ENCODE measurements at regions not wholly inside any gene's neighbourhood (a gene's known extent, or its start where the extent isn't known, plus 50 kb on each side); places are given as distances from the start of the nearest gene placed in this dataset.
"Not testable (repeated sequence)": the region's sequence is repeated elsewhere in the genome, so short reads cannot be mapped to it uniquely, and the experiment has no call there.

GRCh38 chr15:45810201-45810600 is 175.4 kb downstream of the SQOR start:
- DNase-seq (ENCODE audit: low read depth in 2 of 2), result no peak

DNA sequence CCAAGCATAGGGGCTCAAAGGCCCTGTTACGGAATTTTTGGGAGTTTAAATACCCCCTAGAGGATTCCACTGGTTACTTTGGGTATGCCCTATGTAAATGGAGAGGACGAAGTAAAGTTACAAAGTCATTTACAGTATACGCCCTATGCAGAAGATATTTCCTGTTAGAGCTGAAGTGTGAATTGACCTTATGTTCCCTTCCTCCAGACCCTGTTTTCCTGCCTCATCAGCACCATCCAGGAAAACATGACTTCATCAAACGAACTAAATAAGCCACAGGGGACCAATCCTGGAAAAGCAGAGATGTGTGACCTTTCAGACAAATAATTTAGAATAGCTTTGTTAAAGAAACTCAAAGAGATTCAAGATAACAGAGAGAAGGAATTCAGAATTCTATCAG is 177.4 kb downstream of the SQOR start:
- DNase-seq (ENCODE audit: low read depth in 2 of 2), result no peak

GRCh38 chr15:45817578-45817977 is 182.7 kb downstream of the SQOR start:
- DNase-seq (ENCODE audit: low read depth in 2 of 2), result not testable (repeated sequence)

GRCh38 chr15:45821390-45821789 is 186.6 kb downstream of the SQOR start:
- no peak for DNase-seq (ENCODE audit: low read depth in 2 of 2)

DNA sequence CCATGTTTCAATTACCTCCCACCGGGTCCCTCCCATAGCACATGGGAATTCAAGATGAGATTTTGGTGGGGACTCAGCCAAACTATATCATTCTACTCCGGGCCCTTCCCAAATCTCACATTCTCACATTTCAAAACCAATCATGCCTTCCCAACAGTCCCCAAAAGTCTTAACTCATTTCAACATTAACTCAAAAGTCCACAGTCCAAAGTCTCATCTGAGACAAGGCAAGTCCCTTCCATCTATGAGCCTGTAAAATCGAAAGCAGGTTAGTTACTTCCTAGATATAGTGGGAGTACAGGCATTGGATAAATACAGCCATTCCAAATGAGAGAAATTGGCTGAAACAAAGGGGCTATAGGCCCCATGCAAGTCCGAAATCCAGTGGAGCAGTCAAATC is 188.1 kb downstream of the SQOR start:
- DNase-seq (ENCODE audit: low read depth in 2 of 2), result not testable (repeated sequence)

DNA sequence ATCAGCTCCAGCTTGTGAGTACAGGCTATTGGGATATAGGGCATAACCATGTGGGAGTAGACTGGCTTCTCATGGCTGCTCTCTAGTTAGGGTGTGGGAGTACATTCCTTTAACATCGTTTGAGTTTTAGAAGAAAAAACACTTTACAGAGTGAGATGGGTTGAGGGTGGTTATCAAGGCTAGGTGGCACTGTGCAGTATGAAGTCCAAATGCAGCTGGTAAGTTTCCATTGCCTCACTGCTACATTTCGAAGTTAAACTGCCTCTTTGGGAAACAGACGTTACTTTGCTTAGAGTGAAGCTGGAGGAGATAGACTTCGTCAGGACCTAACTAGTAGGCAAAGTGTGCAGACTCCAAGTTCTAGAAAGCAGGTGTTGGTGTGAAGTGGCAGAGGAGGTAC is 192.4 kb downstream of the SQOR start:
- no peak for DNase-seq (ENCODE audit: low read depth in 2 of 2)

- DNase-seq (ENCODE audit: low read depth in 2 of 2), result no peak
Measured at GRCh38 chr15:45827766-45828165, 192.9 kb downstream of the SQOR start.

GRCh38 chr15:45829336-45830153 is 194.7 kb downstream of the SQOR start:
- no peak for DNase-seq (ENCODE audit: low read depth in 2 of 2)

- DNase-seq (ENCODE audit: low read depth in 2 of 2), result no peak
Measured at GRCh38 chr15:45831787-45832186, 197.0 kb downstream of the SQOR start.

DNA sequence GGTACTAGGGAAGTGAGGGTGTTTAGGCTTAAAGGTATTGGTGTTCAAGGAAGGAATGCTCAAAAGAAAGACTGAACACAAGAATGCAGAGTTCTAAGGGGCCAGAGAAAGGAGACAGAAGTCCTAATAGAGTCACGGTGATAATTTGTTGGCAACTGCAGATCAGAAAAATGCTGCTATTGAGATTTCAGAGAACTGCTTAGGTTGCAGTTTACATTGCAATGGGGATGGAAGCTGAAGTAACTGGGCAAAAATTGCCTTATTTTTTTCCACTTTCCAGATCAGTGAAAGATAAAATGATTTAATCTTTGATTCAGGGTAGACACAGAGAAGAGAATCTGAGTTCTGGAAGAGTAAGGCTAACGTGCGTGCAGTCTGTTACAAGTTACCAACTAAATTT is 199.8 kb downstream of the SQOR start:
- no peak for DNase-seq (ENCODE audit: low read depth in 2 of 2)

- DNase-seq (ENCODE audit: low read depth in 2 of 2), result no peak
Measured at GRCh38 chr15:45842151-45842550, 207.3 kb downstream of the SQOR start.

- no peak for DNase-seq (ENCODE audit: low read depth in 2 of 2)
Measured at GRCh38 chr15:45847645-45848044, 212.8 kb downstream of the SQOR start.

GRCh38 chr15:45849136-45849535 is 214.3 kb downstream of the SQOR start:
- DNase-seq (ENCODE audit: low read depth in 2 of 2), result no peak

GRCh38 chr15:45854455-45855202 is 219.8 kb downstream of the SQOR start:
- no peak for DNase-seq (ENCODE audit: low read depth in 2 of 2)

DNA sequence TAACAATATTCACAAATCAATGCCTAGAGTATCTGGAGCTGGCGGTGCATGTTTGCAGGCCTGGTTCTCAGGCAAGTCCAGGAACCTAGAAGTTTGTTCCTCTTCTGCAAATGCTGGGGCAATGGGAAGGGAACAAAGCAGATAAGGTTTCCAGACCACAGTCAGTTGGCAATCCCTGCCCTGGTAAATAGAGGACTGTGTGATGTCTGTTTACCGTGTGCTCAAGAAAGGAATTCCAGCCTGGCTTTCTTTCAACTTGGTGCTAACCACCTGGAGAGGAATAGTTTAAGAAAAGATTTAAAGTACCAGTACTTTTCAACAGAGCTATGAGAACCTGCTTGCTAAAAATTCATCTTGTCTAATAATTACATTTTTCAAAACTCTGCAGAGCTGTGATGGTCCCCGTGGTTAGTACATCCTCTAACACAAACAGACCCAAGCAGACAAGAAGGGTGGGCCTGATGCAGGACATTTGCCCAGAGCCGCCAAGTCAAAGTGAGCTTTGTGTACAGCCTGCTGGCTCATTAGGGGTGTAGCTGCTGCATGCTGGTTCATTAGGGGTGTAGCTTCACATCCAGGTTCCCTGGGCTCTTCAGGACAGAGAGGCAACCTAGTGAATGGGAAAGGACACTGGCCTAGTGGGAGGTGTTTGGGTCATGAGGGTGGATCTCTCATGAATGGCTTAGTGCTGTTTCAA is 220.5 kb downstream of the SQOR start:
- no peak for DNase-seq (ENCODE audit: low read depth in 2 of 2)

GRCh38 chr15:45855907-45856579 is 221.2 kb downstream of the SQOR start:
- no peak for DNase-seq (ENCODE audit: low read depth in 2 of 2)

DNA sequence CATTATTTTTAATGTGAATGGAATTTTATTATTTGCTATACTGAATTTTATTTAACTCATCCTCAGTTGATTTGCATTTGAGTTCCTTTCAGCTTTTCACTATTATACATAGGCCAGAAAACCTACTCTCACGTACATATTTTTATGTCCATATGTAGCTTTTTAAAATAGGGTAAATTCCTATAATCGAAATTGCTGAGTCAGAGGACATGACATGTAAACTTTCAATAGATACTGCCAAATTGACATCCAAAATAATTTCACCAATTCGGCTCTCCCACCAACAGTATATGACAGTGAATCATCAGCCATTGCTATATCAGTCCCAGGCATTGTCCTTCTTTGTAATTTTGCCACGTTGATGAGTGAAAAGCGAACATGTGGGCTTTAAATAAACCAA is 222.5 kb downstream of the SQOR start:
- DNase-seq (ENCODE audit: low read depth in 2 of 2), result no peak

- no peak for DNase-seq (ENCODE audit: low read depth in 2 of 2)
Measured at GRCh38 chr15:45858491-45858890, 223.7 kb downstream of the SQOR start.

DNA sequence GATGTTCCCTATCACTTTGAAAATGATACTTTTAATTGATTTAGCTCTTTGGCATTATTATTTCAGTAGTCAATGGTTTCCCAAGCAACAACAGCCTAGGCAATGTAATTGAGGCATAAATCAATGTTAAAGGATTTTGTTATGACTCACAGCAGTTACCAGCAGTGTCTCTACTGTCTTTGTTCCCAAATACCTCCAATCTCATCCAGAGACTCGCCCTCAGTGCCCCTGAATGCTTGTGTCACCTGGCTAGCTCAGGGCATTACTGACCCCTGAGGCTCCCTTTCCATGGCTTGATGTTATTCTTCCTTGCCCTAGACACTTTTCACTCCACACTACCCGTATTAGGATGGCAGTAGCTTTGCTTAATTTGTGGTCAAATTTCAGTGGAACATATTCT is 227.2 kb downstream of the SQOR start:
- DNase-seq (ENCODE audit: low read depth in 2 of 2), result no peak

- no peak for DNase-seq (ENCODE audit: low read depth in 2 of 2)
Measured at GRCh38 chr15:45863881-45864580, 229.2 kb downstream of the SQOR start.

DNA sequence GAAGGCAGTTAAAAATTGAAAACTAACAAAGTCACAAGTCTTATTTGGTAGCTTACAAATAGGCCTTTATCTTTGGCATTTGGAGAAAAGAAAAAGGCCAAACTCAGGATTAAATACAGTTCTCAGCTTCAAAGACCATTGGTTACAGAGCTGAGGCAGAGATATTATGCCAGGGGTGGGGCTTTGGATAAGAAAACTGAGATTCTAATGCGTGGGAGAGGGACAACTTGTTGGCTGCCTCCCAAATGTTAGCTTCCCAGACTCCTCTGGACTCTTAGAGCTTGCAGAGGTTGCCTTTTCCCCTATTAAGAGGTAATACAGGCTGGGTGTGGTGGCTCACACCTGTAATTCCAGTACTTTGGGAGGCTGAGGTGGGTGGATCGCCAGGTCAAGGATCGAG is 231.8 kb downstream of the SQOR start:
- no peak for DNase-seq (ENCODE audit: low read depth in 2 of 2)
